ENCODE measurements at regions not wholly inside any gene's neighbourhood (a gene's known extent, or its start where the extent isn't known, plus 50 kb on each side); places are given as distances from the start of the nearest gene placed in this dataset.

- ChIA-PET CTCF (ENCODE audit: low intra/inter-chr PET ratio) (no interaction called here), POLR2A (interaction anchor here (0.7 to 0.8 kb wide), 3 partner anchors 55 to 437 kb away, joined by 3 read pairs; no protein-coding TSS in a partner anchor)
- Histone ChIP-seq H3K9me1 (ENCODE audit: control insufficient read depth, insufficient read depth, low read length) (no peaks in the 10 kb centered on the region), H3K79me2 (ENCODE audit: control insufficient read depth, insufficient read depth, low read length) (no peaks in the 10 kb centered on the region), H3K4me2 (ENCODE audit: insufficient read depth, low read length) (no peak overlapping the region), H2AFZ (ENCODE audit: low read depth, low read length) (no peak overlapping the region), H3K27ac (ENCODE audit: extremely low read depth, low read depth, low read length) (no peak overlapping the region), H3K4me1 (replicated peaks in 1 of 2; ENCODE audit: control insufficient read depth in 2 of 2, insufficient read depth in 2 of 2, low read length in 2 of 2) (no peaks in the 10 kb centered on the region), H3K9me3 (replicated peaks; ENCODE audit: control insufficient read depth, insufficient read depth, low read depth, low read length) (no peaks in the 10 kb centered on the region), H3K36me3 (ENCODE audit: control insufficient read depth, insufficient read depth, low read length) (no peaks in the 10 kb centered on the region), H3K4me3 (no peak overlapping the region), H3K27me3 (ENCODE audit: control insufficient read depth in 2 of 2, insufficient read depth in 2 of 2, low read length in 2 of 2) (peaks cover 0 to 7% of the 10 kb centered on the region in 2 experiments; a peak in 1 of 5 replicates), H3K9ac (ENCODE audit: insufficient read depth in 1 of 2, low read depth in 2 of 2, low read length in 2 of 2) (no peak overlapping the region), H4K20me1 (replicated peaks; ENCODE audit: control insufficient read depth, insufficient read depth, low read length) (no peaks in the 10 kb centered on the region)
- no peak for ATAC-seq
- intact Hi-C loops (cut with micrococcal nuclease) (no loop called here), in situ Hi-C loops (cut with MboI) (no loop called here)
- 0% methylated on average over 8 of the region's 8 CpGs for WGBS (ENCODE audit: insufficient coverage, low coverage, missing lambda C conversion rate)
- FAIRE-seq, result no peak
- BruUV-seq (replicated peaks), result no TSS peak
- DNase-seq (ENCODE audit: extremely low read depth in 1 of 4, low spot score in 3 of 4), result no peak
- no peak for TF ChIP-seq CBX3 (IDR thresholded peaks at IDR 0.05; ENCODE audit: borderline replicate concordance in 1 of 2, low read length in 2 of 2)
- no peak for TF ChIP-seq NR2C1 (IDR thresholded peaks at IDR 0.05)
- TF ChIP-seq NR2C1 (tag; IDR thresholded peaks at IDR 0.05), result no peak
- no peak for TF ChIP-seq GTF2F1 (IDR thresholded peaks at IDR 0.05; ENCODE audit: low read depth, low read length)
- TF ChIP-seq, protein P1, sequence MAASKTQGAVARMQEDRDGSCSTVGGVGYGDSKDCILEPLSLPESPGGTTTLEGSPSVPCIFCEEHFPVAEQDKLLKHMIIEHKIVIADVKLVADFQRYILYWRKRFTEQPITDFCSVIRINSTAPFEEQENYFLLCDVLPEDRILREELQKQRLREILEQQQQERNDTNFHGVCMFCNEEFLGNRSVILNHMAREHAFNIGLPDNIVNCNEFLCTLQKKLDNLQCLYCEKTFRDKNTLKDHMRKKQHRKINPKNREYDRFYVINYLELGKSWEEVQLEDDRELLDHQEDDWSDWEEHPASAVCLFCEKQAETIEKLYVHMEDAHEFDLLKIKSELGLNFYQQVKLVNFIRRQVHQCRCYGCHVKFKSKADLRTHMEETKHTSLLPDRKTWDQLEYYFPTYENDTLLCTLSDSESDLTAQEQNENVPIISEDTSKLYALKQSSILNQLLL (CRISPR knock-in tag; IDR thresholded peaks at IDR 0.05; ENCODE audit: borderline replicate concordance), result no peak
- TF ChIP-seq MCM2 (IDR thresholded peaks at IDR 0.05; ENCODE audit: low read depth), result no peak
- TF ChIP-seq RBM15 (IDR thresholded peaks at IDR 0.05; ENCODE audit: insufficient read depth, low read length), result no peak
- no peak for TF ChIP-seq ZBTB12 (CRISPR knock-in tag; IDR thresholded peaks at IDR 0.05)
- TF ChIP-seq STAT5B (CRISPR knock-in tag; IDR thresholded peaks at IDR 0.05), result no peak
- TF ChIP-seq, protein P2, sequence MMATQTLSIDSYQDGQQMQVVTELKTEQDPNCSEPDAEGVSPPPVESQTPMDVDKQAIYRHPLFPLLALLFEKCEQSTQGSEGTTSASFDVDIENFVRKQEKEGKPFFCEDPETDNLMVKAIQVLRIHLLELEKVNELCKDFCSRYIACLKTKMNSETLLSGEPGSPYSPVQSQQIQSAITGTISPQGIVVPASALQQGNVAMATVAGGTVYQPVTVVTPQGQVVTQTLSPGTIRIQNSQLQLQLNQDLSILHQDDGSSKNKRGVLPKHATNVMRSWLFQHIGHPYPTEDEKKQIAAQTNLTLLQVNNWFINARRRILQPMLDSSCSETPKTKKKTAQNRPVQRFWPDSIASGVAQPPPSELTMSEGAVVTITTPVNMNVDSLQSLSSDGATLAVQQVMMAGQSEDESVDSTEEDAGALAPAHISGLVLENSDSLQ (IDR thresholded peaks at IDR 0.05), result no peak
- no peak for TF ChIP-seq POU5F1 (IDR thresholded peaks at IDR 0.05; ENCODE audit: borderline replicate concordance, low read depth, low read length, partially characterized antibody)
- TF ChIP-seq PRDM10 (IDR thresholded peaks at IDR 0.05; ENCODE audit: partially characterized antibody), result no peak
- no peak for TF ChIP-seq ZNF224 (CRISPR knock-in tag; IDR thresholded peaks at IDR 0.05)
- no peak for TF ChIP-seq ZNF232 (CRISPR knock-in tag; IDR thresholded peaks at IDR 0.05)
- TF ChIP-seq CBFB (CRISPR knock-in tag; IDR thresholded peaks at IDR 0.05), result no peak
- TF ChIP-seq YY1 (IDR thresholded peaks at IDR 0.05; ENCODE audit: borderline replicate concordance in 1 of 3, control insufficient read depth in 1 of 3, extremely low read depth in 1 of 3, insufficient read depth in 3 of 3, insufficient read length in 1 of 3, insufficient replicate concordance in 2 of 3, low read depth in 1 of 3, low read length in 2 of 3), result no peak
Observed at GRCh38 chr11:19524171-19524671, 188.4 kb upstream of the NAV2 start.
